HepG2 (cell line): ENCODE measurements at regions not wholly inside any gene's neighbourhood (a gene's known extent, or its start where the extent isn't known, plus 50 kb on each side); places are given as distances from the start of the nearest gene placed in this dataset.

Experiments used
- ARNT ChIP-seq: fragments of 450-650 bp; IDR thresholded peaks from 2 replicates; pipeline ENCODE4 v1.6.1; 2017
- BRCA1 ChIP-seq: sonication (generic); formaldehyde crosslinking; IDR thresholded peaks from 2 replicates; pipeline ENCODE4 v1.4.0; 2020; ENCODE audit warnings: missing genetic modification reagents
- CEBPG ChIP-seq: IDR thresholded peaks from 2 replicates; pipeline ENCODE4 v1.6.1; 2016
- CREM ChIP-seq, 2 experiments: sonication (generic) in 1 of 2; formaldehyde crosslinking in 1 of 2; IDR thresholded peaks; 2 replicates each; pipeline versions ENCODE4 v1.4.0 to v1.6.1; 2016 to 2020; ENCODE audit warnings: antibody characterized with exemption in 1 of 2, mild to moderate bottlenecking in 1 of 2, missing genetic modification reagents in 1 of 2
- ELF1 ChIP-seq: sonication (generic); formaldehyde crosslinking; IDR thresholded peaks from 2 replicates; pipeline ENCODE4 v1.4.0; 2020; ENCODE audit warnings: missing genetic modification reagents
- ELF4 ChIP-seq: sonication (generic); formaldehyde crosslinking; IDR thresholded peaks from 2 replicates; pipeline ENCODE4 v1.5.0; 2020; ENCODE audit warnings: missing genetic modification reagents, mild to moderate bottlenecking, moderate library complexity, borderline replicate concordance
- ETV5 ChIP-seq: IDR thresholded peaks from 2 replicates; pipeline ENCODE4 v1.6.1; 2018; ENCODE audit warnings: missing biosample characterization, missing genetic modification reagents, inconsistent platforms, borderline replicate concordance
- GABPA ChIP-seq, 2 experiments: IDR thresholded peaks; 2 replicates each; pipeline ENCODE4 v1.6.1; 2011 to 2016; ENCODE audit warnings: low read depth in 2 of 2, low read length in 1 of 2, missing biosample characterization in 1 of 2, missing genetic modification characterization in 1 of 2
- HMG20A ChIP-seq: IDR thresholded peaks from 2 replicates; pipeline ENCODE4 v1.6.1; 2016; ENCODE audit warnings: borderline replicate concordance
- HNF4G ChIP-seq, 2 experiments: sonication (generic) in 1 of 2; formaldehyde crosslinking in 1 of 2; IDR thresholded peaks; 2 replicates each; pipeline versions ENCODE4 v1.4.0 to v1.6.1; 2011 to 2020; ENCODE audit warnings: borderline replicate concordance in 2 of 2, low read depth in 2 of 2, mild to moderate bottlenecking in 2 of 2, low read length in 1 of 2, missing genetic modification reagents in 1 of 2, moderate library complexity in 1 of 2
- HNRNPUL1 ChIP-seq: fragments of 200-400 bp; formaldehyde crosslinking; IDR thresholded peaks from 2 replicates; pipeline ENCODE4 v1.6.1; 2017; ENCODE audit warnings: low read depth, mild to moderate bottlenecking, low read length, moderate library complexity
- KLF11 ChIP-seq: IDR thresholded peaks from 2 replicates; pipeline ENCODE4 v1.6.1; 2016; ENCODE audit warnings: missing compliant biosample characterization
- KLF13 ChIP-seq: sonication (generic); formaldehyde crosslinking; IDR thresholded peaks from 2 replicates; pipeline ENCODE4 v1.4.0; 2020; ENCODE audit warnings: mild to moderate bottlenecking, missing genetic modification reagents
- MTA3 ChIP-seq: sonication (generic); formaldehyde crosslinking; IDR thresholded peaks from 2 replicates; pipeline ENCODE4 v1.4.0; 2020; ENCODE audit warnings: missing genetic modification reagents
- NFIB ChIP-seq: sonication (generic); formaldehyde crosslinking; IDR thresholded peaks from 2 replicates; pipeline ENCODE4 v1.9.0; 2021; ENCODE audit warnings: missing genetic modification reagents, mild to moderate bottlenecking, borderline replicate concordance
- PITX1 ChIP-seq: sonication (generic); formaldehyde crosslinking; IDR thresholded peaks from 2 replicates; pipeline ENCODE4 v1.5.1; 2020; ENCODE audit warnings: mild to moderate bottlenecking, missing genetic modification reagents
- POLR2G ChIP-seq: fragments of 200-400 bp; formaldehyde crosslinking; IDR thresholded peaks from 2 replicates; pipeline ENCODE4 v1.6.1; 2018; ENCODE audit warnings: mild to moderate bottlenecking, low read depth, low read length, moderate library complexity
- REXO4 ChIP-seq: sonication (generic); formaldehyde crosslinking; IDR thresholded peaks from 2 replicates; pipeline ENCODE4 v1.8.0; 2022; ENCODE audit warnings: missing genetic modification reagents, mild to moderate bottlenecking, borderline replicate concordance
- SIN3B ChIP-seq: fragments of 150-350 bp; IDR thresholded peaks from 2 replicates; pipeline ENCODE4 v1.6.1; 2014; ENCODE audit warnings: low read length
- SP140L ChIP-seq: sonication (generic); formaldehyde crosslinking; IDR thresholded peaks from 2 replicates; pipeline ENCODE4 v1.4.0; 2020; ENCODE audit warnings: missing genetic modification reagents, borderline replicate concordance
- TAF1 ChIP-seq: sonication (generic); formaldehyde crosslinking; IDR thresholded peaks from 2 replicates; pipeline ENCODE4 v1.4.0; 2020; ENCODE audit warnings: missing genetic modification reagents
- ZFP90 ChIP-seq: sonication (generic); formaldehyde crosslinking; IDR thresholded peaks from 2 replicates; pipeline ENCODE4 v1.8.0; 2022; ENCODE audit warnings: missing genetic modification reagents, mild to moderate bottlenecking, inconsistent platforms, borderline replicate concordance
- ZNF138 ChIP-seq: sonication (generic); formaldehyde crosslinking; IDR thresholded peaks from 2 replicates; pipeline ENCODE4 v1.5.0; 2020; ENCODE audit warnings: mild to moderate bottlenecking, low read depth, missing genetic modification reagents
- ZNF326 ChIP-seq: sonication (generic); formaldehyde crosslinking; IDR thresholded peaks from 2 replicates; pipeline ENCODE4 v1.4.0; 2020; ENCODE audit warnings: missing genetic modification reagents, borderline replicate concordance
- ZNF432 ChIP-seq: sonication (generic); formaldehyde crosslinking; IDR thresholded peaks from 2 replicates; pipeline ENCODE4 v1.5.0; 2020; ENCODE audit warnings: missing genetic modification reagents, mild to moderate bottlenecking, borderline replicate concordance
- ZNF44 ChIP-seq: sonication (generic); formaldehyde crosslinking; IDR thresholded peaks from 2 replicates; pipeline ENCODE4 v1.5.1; 2020; ENCODE audit warnings: mild to moderate bottlenecking, missing genetic modification reagents
- ZNF773 ChIP-seq: sonication (generic); formaldehyde crosslinking; IDR thresholded peaks from 2 replicates; pipeline ENCODE4 v1.4.0; 2020; ENCODE audit warnings: missing genetic modification reagents, borderline replicate concordance
- ZNF782 ChIP-seq: sonication (generic); formaldehyde crosslinking; IDR thresholded peaks from 2 replicates; pipeline ENCODE4 v1.4.0; 2020; ENCODE audit warnings: missing genetic modification reagents, mild to moderate bottlenecking, borderline replicate concordance
- TF ChIP-seq, protein P1 (sequence below): IDR thresholded peaks from 2 replicates; pipeline ENCODE4 v1.6.1; 2018; ENCODE audit warnings: missing genetic modification reagents, mild to moderate bottlenecking, missing compliant biosample characterization
- TF ChIP-seq, protein P2 (sequence below): sonication (generic); formaldehyde crosslinking; IDR thresholded peaks from 2 replicates; pipeline ENCODE4 v1.4.0; 2020; ENCODE audit warnings: missing genetic modification reagents
- TF ChIP-seq, protein P3 (sequence below): fragments of 450-650 bp; IDR thresholded peaks from 2 replicates; pipeline ENCODE4 v1.6.1; 2017

DNA sequence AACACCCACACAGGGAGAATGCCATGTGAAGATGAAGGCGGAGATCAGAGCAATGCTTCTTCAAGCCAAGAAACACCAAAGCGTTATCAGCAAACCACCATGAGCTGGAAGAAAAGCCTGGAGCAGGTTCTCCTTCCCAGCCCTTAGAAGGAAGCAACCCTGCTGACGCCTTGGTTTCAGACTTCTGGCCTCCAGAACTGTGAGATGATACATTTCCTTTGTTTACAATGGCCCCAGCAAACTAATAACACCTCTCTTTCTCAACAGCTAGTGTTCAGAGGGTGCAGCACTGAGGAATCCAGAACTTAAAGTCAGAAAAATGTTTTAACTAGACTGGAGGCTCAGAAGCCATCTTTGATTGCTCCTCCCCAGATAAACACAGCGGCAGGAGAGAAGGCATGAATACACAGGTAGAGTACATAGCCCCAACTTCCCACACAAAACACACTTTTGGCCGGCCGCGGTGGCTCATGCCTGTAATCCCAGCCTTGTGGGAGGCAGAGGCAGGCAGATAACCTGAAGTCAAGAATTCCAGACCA, 132.4 kb upstream of the LPP start (continued):
- TF ChIP-seq ZNF782 (CRISPR knock-in tag) (no peak), HNRNPUL1 (no peak), ZNF138 (CRISPR knock-in tag) (no peak), BRCA1 (peak; percentile 18; the same call in 1 of the 2 replicates), ETV5 (CRISPR knock-in tag) (peak; percentile 28; the same call in 1 of the 2 replicates), TAF1 (CRISPR knock-in tag) (peak; percentile 20; the same call in 1 of the 2 replicates), SIN3B (no peak), MTA3 (CRISPR knock-in tag) (no peak), ZNF44 (CRISPR knock-in tag) (no peak), ZNF326 (CRISPR knock-in tag) (no peak), ZNF773 (CRISPR knock-in tag) (no peak), NFIB (CRISPR knock-in tag) (no peak), KLF11 (CRISPR knock-in tag) (no peak), PITX1 (CRISPR knock-in tag) (peak; percentile 34; the same call in 1 of the 2 replicates), HMG20A (peak; percentile 64; the same call in 1 of the 2 replicates), ZNF432 (CRISPR knock-in tag) (no peak), GABPA (IDR thresholded peaks at IDR 0.05; ENCODE audit: low read depth, low read length) (no peak), GABPA (CRISPR knock-in tag; IDR thresholded peaks at IDR 0.05; ENCODE audit: low read depth) (no peak), ELF4 (CRISPR knock-in tag) (no peak), CREM (IDR thresholded peaks at IDR 0.05) (peak; percentile 68; the same call in 1 of the 2 replicates), CREM (CRISPR knock-in tag; IDR thresholded peaks at IDR 0.05) (no peak), HNF4G (IDR thresholded peaks at IDR 0.05; ENCODE audit: borderline replicate concordance, low read depth, low read length) (peak; percentile 36; the same call in 1 of the 2 replicates), HNF4G (CRISPR knock-in tag; IDR thresholded peaks at IDR 0.05; ENCODE audit: borderline replicate concordance, low read depth) (no peak), REXO4 (CRISPR knock-in tag) (no peak), ZFP90 (peak; percentile 49; the same call in 1 of the 2 replicates), CEBPG (CRISPR knock-in tag) (peak; percentile 62), POLR2G (no peak; the same call in 1 of the 2 replicates), ARNT (no peak), SP140L (CRISPR knock-in tag) (no peak), KLF13 (CRISPR knock-in tag) (no peak), ELF1 (CRISPR knock-in tag) (no peak; the same call in 1 of the 2 replicates)
- TF ChIP-seq, protein P1, sequence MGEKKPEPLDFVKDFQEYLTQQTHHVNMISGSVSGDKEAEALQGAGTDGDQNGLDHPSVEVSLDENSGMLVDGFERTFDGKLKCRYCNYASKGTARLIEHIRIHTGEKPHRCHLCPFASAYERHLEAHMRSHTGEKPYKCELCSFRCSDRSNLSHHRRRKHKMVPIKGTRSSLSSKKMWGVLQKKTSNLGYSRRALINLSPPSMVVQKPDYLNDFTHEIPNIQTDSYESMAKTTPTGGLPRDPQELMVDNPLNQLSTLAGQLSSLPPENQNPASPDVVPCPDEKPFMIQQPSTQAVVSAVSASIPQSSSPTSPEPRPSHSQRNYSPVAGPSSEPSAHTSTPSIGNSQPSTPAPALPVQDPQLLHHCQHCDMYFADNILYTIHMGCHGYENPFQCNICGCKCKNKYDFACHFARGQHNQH (CRISPR knock-in tag): peak; percentile 52; the same call in 1 of the 2 replicates
- TF ChIP-seq, protein P2, sequence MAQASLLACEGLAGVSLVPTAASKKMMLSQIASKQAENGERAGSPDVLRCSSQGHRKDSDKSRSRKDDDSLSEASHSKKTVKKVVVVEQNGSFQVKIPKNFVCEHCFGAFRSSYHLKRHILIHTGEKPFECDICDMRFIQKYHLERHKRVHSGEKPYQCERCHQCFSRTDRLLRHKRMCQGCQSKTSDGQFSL: no peak
- TF ChIP-seq, protein P3, sequence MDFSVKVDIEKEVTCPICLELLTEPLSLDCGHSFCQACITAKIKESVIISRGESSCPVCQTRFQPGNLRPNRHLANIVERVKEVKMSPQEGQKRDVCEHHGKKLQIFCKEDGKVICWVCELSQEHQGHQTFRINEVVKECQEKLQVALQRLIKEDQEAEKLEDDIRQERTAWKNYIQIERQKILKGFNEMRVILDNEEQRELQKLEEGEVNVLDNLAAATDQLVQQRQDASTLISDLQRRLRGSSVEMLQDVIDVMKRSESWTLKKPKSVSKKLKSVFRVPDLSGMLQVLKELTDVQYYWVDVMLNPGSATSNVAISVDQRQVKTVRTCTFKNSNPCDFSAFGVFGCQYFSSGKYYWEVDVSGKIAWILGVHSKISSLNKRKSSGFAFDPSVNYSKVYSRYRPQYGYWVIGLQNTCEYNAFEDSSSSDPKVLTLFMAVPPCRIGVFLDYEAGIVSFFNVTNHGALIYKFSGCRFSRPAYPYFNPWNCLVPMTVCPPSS: no peak
